Heart left ventricle (tissue), 16 donors: ENCODE measurements at regions not wholly inside any gene's neighbourhood (a gene's known extent, or its start where the extent isn't known, plus 50 kb on each side); places are given as distances from the start of the nearest gene placed in this dataset.

Experiments used
- ATAC-seq, 4 donors: fragments of 200-7000 bp; cut with Tn5 transposase; one replicate each; pipeline ENCODE4 v1.9.1; 2020 to 2022; ENCODE audit warnings: moderate library complexity in 4 of 4, mild to moderate bottlenecking in 3 of 4, moderate number of reproducible peaks in 1 of 4
- DNase-seq, 5 donors: peaks; one replicate each; pipeline ENCODE4 v3.0.0-alpha.2; 2020
- H3K27ac ChIP-seq, 12 donors: fragments of 200-600 bp; sonication (generic) in 4 of 12; one replicate each; pipeline versions ENCODE4 v1.5.0 to v1.8.0; 2016 to 2022; ENCODE audit warnings: mild to moderate bottlenecking in 2 of 12
- H3K27me3 ChIP-seq, 9 donors: fragments of 200-600 bp; sonication (generic) in 2 of 9; one replicate each; pipeline versions ENCODE4 v1.5.1 to v1.8.0; 2016 to 2022; ENCODE audit warnings: mild to moderate bottlenecking in 3 of 9
- H3K36me3 ChIP-seq, 9 donors: fragments of 200-600 bp; sonication (generic) in 2 of 9; one replicate each; pipeline versions ENCODE4 v1.5.0 to v1.8.0; 2018 to 2022; ENCODE audit warnings: mild to moderate bottlenecking in 2 of 9
- H3K4me1 ChIP-seq, 12 donors: fragments of 200-600 bp; sonication (generic) in 4 of 12; one replicate each; pipeline versions ENCODE4 v1.5.0 to v1.8.0; 2016 to 2022; ENCODE audit warnings: mild to moderate bottlenecking in 3 of 12
- H3K4me3 ChIP-seq, 12 donors: fragments of 200-600 bp; sonication (generic) in 4 of 12; one replicate each; pipeline versions ENCODE4 v1.5.0 to v1.8.0; 2017 to 2022; ENCODE audit warnings: mild to moderate bottlenecking in 9 of 12, moderate library complexity in 4 of 12
- H3K9me3 ChIP-seq, 12 donors: fragments of 200-600 bp; sonication (generic) in 4 of 12; one replicate each; pipeline versions ENCODE4 v1.5.0 to v1.8.0; 2016 to 2022; ENCODE audit warnings: mild to moderate bottlenecking in 1 of 12
- CTCF ChIP-seq, 12 donors: fragments of 200-600 bp; sonication (generic) in 4 of 12; IDR thresholded peaks; one replicate each; pipeline versions ENCODE4 v1.5.0 to v1.8.0; 2018 to 2022; ENCODE audit warnings: antibody characterized with exemption in 12 of 12, mild to moderate bottlenecking in 5 of 12
- POLR2A ChIP-seq, 2 donors: fragments of 450-650 bp; IDR thresholded peaks; one replicate each; pipeline ENCODE4 v1.6.1; 2017; ENCODE audit warnings: antibody characterized with exemption in 2 of 2, mild to moderate bottlenecking in 2 of 2, moderate library complexity in 2 of 2
- WGBS, 4 donors: extraction: QIAGEN DNeasy Blood & Tissue Kit in 2 of 4; methylation state at CpG; one replicate each; pipeline versions ENCODE4 v1.1.5 to v1.1.7; 2013 to 2018; 5-methylcytosine and 5-hydroxymethylcytosine counted together
- intact Hi-C, 10 donors: fragments of 100-400 bp; cut with DNase I; formaldehyde crosslinking; loops; one replicate each; pipeline versions ENCODE4 v1.11.1 to v1.14.2; 2022
- donor health status: ischemic (EF 13 %, LVEDD 7.1; RV severe dilation, severe dysfunction).
- donor health status: healthy with polysubstance abuse.
- donor health status: DM: no; HTN: yes; CAD: no.
- donor health status: DM: no; HTN: no; CAD: no.
- donor health status: ischemic (EF 25% LVEDD 6.9; RV normal size, moderate dysfunction).
- donor health status: ischemic (EF 25% LVEDD 5.7; RV mildly dilated, moderate dysfunction).
- donor health status: healthy.
- donor health status: DM: yes; HTN: yes; CAD: no.
- donor health status: ischemic (EF 35%, LVEDD 5.7; RV mildly dilated, moderate dysfunction).
- donor health status: nonischemic (EF 11% LVEDD 7.7; RV severe dilation, severe dysfunction).
- donor health status: DM: yes; HTN: yes; CAD: no.
- donor health status: PGD.
- donor health status: ischemic (EF 29% LVEDD 5.4; RV normal size, mild dysfunction).
- donor health status: nonischemic (EF 23%, LVEDD 6.1; RV moderate dilation, normal function).

GRCh38 chr5:34486160-34486848 lies 169.8 kb upstream of the RAI14 start:
- intact Hi-C loops, result loop anchor here in 9 of 10 donors (1.0 to 10.0 kb wide), 10 partner anchors 36 to 1441 kb away; no protein-coding TSS in a partner anchor
- Histone ChIP-seq H3K36me3 (no peaks in the 10 kb centered on the region), H3K9me3 (peaks cover 0 to 14% (median 0%) of the 10 kb centered on the region in 12 donors), H3K4me1 (peaks cover 0 to 11% (median 1%) of the 10 kb centered on the region in 12 donors), H3K27me3 (peaks cover 0 to 4% (median 0%) of the 10 kb centered on the region in 9 donors), H3K4me3 (no peak overlapping the region), H3K27ac (peak overlapping the region in 1 of 12 donors; percentile 36)
- ATAC-seq (peak; percentile 45 to 88 (median 70)), DNase-seq (peak; percentile 65 to 85 (median 76))
- WGBS, 4 donors, result 13 to 22% (median 17%) methylated on average over 15 of the region's 15 CpGs
- TF ChIP-seq POLR2A (IDR thresholded peaks at IDR 0.05), result no peak
- TF ChIP-seq CTCF (IDR thresholded peaks at IDR 0.05), result peak; percentile 74 to 92 (median 85)

- Histone ChIP-seq H3K27ac (peak overlapping the region in 1 of 12 donors; percentile 36), H3K27me3 (no peaks in the 10 kb centered on the region), H3K4me1 (peaks cover 0 to 11% (median 1%) of the 10 kb centered on the region in 12 donors), H3K36me3 (no peaks in the 10 kb centered on the region), H3K4me3 (no peak overlapping the region), H3K9me3 (peaks cover 0 to 11% (median 0%) of the 10 kb centered on the region in 12 donors)
- no peak for DNase-seq
- intact Hi-C loops, result loop anchor here in 9 of 10 donors (1.0 to 10.0 kb wide), 10 partner anchors 35 to 1440 kb away; no protein-coding TSS in a partner anchor
- TF ChIP-seq POLR2A (IDR thresholded peaks at IDR 0.05) (no peak), CTCF (IDR thresholded peaks at IDR 0.05) (no peak)
- 33 to 43% (median 35%) methylated on average over 2 of the region's 2 CpGs for WGBS, 4 donors
- peak in 1 of 4 donors; percentile 44 for ATAC-seq
These were observed 169.3 kb upstream of the RAI14 start for GRCh38 chr5:34486849-34487158.

GRCh38 chr5:34487159-34487879 lies 168.8 kb upstream of the RAI14 start:
- H3K36me3 ChIP-seq, result no peaks in the 10 kb centered on the region
- DNase-seq (no peak), ATAC-seq (peak in 3 of 4 donors; percentile 35 to 58 (median 36))
- peaks cover 0 to 6% (median 0%) of the 10 kb centered on the region in 12 donors for H3K9me3 ChIP-seq
- no peak overlapping the region for H3K4me3 ChIP-seq
- peak overlapping the region in 1 of 12 donors; percentile 36 for H3K27ac ChIP-seq
- 82 to 89% (median 84%) methylated on average over 11 of the region's 11 CpGs for WGBS, 4 donors
- no peaks in the 10 kb centered on the region for H3K27me3 ChIP-seq
- intact Hi-C loops, result loop anchor here in 9 of 10 donors (2.0 to 10.0 kb wide), 9 partner anchors 35 to 1440 kb away; no protein-coding TSS in a partner anchor
- no peak for TF ChIP-seq CTCF (IDR thresholded peaks at IDR 0.05)
- TF ChIP-seq POLR2A (IDR thresholded peaks at IDR 0.05), result no peak
- peaks cover 0 to 11% (median 1%) of the 10 kb centered on the region in 12 donors for H3K4me1 ChIP-seq

GRCh38 chr5:34487956-34488355 lies 168.2 kb upstream of the RAI14 start:
- WGBS, 4 donors, result 69 to 80% (median 78%) methylated on average over 3 of the region's 3 CpGs
- Histone ChIP-seq H3K9me3 (no peaks in the 10 kb centered on the region), H3K36me3 (no peaks in the 10 kb centered on the region), H3K27ac (peak overlapping the region in 1 of 12 donors; percentile 30), H3K4me1 (peaks cover 0 to 11% (median 1%) of the 10 kb centered on the region in 12 donors), H3K27me3 (no peaks in the 10 kb centered on the region), H3K4me3 (no peak overlapping the region)
- no peak for DNase-seq
- no peak for ATAC-seq
- intact Hi-C loops, result loop anchor here in 9 of 10 donors (2.0 to 10.0 kb wide), 9 partner anchors 34 to 1439 kb away; no protein-coding TSS in a partner anchor
- TF ChIP-seq CTCF (IDR thresholded peaks at IDR 0.05) (no peak), POLR2A (IDR thresholded peaks at IDR 0.05) (no peak)
